ENCODE measurements at regions not wholly inside any gene's neighbourhood (a gene's known extent, or its start where the extent isn't known, plus 50 kb on each side); places are given as distances from the start of the nearest gene placed in this dataset.
"Not testable (repeated sequence)": the region's sequence is repeated elsewhere in the genome, so short reads cannot be mapped to it uniquely, and the experiment has no call there.

DNA sequence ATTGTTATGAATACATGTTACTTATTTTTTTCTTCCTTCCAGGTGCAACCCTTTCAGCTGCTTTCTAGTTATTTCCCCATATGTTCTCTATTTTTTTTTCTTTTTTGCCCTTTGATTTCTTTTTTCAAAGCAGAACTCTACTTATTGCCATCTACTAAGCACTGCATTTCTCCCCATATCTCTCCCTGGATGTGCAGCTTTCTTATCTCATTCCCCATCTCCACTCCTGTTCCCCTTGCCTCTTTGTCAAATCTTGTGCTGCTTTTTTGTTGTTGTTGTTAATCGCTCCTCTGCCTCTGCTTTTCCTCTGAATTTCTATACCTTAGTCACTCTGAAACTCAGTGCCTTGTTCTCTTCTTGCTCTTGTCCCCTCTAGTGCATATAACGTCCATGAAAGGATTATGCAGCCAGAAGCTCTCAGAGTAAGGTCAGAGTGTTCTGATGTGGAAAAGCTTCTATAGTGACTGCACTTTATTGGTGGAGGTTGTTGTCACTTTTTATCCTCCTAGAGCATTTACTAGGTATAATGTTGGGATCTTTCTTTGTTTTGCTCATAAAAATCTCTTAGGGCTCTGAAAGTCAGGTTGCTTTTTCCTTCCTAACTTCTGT, 51.1 kb upstream of the JADE1 start:
- no peak for DNase-seq

DNA sequence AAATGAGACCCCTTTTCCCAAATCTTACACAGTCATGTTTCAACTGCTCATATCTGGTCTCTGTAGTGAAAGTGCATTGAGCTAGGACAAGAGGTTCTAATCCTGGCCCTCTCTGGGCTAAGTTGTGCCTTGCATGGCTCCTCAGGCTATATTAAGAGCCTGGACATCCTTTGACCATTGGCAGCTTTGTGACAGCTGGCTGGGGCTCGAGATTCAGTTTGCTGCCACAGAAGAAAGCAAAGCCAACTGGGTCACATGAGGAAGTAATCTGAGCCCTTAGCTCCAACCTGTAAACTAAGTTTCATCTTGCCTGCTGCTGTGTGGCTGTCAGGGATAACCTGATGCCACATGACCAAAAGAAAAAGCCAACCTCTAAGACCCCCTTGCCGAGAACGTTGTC, 51.8 kb upstream of the JADE1 start:
- DNase-seq, result peak; percentile 56 to 74 (median 61)

DNA sequence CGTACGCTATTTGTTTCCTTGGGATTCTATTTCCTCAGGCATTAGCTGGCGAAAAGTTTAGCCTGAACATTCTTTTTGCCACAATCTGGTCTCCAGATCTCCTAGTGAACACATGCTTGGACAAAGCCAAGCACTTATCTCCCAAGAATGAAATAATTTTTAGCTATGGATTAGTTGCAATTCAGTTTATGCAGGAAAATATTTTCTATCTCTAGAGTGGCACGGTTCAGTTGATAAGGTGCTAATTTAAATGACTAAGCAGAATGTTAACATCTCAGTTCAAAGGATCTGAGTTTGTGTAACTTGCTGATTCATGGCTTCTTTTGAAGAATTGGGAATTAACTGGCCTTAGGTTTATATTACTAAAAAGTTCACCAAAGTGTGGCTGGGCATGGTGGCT, 58.1 kb upstream of the JADE1 start:
- no peak for DNase-seq

DNA sequence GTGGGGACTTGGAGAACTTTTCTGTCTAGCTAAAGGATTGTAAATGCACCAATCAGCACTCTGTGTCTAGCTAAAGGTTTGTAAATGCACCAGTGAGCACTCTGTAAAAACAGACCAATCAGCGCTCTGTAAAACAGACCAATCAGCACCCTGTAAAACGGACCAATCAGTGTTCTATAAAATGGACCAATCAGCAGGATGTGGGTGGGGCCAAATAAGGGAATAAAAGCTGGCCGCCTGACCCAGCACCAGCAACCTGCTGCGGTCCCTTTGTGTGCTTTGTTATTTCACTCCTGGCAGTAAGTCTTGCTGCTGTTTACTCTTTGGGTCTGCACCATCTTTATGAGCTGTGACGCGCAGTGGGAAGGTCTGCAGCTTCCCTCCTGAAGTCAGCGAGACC, 67.8 kb upstream of the JADE1 start:
- not testable (repeated sequence) for DNase-seq

DNA sequence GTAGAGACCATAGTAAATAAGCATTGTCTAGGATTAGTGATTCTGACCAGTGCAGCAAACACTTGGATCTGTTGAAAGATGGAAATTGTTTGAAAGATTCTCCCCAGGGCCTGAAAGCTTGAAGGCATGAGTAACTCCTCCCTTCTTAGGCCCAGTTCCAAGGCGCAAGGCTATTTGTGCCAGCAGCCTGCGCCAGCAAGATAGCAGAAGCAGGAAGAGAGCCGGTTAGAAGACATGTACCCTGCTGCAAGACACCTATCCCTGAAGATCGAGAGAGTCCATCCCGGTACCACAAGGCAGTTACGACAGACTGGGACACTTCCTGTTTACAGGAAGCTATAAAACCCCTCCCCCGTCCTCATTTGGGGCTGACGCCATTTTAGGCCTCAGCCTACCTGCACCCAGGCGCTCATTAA, 72.4 kb upstream of the JADE1 start:
- no peak for DNase-seq

DNA sequence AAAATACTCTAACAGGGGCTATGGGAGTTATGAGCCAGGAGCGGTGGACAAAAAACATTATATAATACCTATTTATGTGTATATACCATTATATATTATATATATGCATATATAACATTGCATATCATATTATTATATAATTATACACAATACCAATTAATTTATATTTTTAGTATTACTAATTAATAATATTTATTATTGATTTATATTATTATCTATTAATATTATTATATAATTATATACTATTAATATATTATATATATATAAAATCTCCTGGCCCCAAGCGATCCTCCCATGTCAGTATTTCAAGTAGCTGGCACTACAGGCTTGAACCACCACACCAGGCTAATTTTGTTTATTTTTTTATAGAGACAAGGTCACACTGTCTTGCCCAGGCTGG, 73.8 kb upstream of the JADE1 start:
- DNase-seq, result no peak

DNA sequence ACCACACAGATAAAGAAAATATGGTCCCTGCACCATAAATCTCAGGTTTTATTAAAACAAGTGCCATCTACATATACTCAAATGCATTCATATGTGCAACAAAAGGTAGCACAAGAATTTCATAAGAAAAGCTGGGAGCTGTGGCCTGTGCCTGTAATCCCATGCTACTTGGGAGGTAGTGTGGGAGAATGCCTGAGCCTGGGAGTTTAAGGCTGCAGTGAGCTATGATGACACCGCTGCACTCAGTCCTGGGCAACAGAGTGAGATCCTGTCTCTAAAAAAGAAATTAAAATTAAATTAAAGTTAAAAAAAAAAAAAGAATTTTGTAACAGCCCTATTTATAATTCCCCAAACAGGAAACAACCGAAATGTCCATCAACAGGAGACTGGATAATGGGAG, 81.3 kb upstream of the JADE1 start:
- no peak for DNase-seq

DNA sequence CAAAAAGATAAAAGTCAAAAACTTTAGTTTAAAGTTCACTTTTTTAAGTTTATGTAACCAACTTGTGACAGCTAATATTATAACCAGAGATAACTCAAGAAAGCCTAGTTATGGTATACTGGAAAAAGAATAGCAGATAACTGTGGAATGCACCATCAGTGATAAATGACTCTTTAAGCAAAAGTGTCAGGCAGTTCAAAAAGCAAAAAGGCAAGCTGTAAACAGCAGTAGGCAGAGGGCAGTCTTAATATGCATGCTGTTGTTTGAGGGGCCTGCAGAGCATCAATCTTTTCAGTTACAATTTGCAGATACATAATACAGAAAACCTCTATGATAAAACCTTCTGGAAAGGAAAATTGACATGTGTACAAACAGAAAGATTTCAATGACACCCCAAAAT, 81.8 kb upstream of the JADE1 start:
- DNase-seq, result no peak

DNA sequence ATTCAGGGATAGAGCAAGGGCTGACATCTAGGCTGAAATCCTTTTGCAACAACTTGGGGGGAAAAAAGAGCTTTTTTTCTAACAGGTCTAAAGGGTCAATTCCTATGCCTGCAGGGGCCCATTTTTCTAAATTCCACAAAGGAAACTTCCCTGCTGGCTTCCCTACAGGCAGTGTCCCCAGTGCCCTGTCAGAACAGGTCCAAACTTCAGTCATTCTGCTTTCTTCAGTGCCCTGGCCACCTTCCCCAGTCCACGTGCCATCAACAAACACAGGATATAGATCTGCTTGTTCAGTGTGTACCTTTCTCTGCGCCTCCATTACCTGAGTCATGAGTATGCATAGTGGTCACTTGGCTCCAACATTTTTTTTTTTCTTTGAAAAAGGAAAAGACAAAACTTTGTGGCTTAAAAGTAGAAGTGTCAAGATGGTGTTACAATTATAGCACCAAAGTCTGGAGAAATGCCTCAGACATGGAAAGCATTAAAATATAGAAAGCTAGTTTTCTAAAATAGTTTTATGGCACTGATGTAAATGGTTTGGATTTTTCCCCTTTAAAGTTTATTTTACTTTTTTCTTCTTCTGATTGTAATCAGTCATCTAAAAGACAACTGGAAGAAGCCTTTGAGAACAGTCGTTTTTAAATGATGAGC, 84.0 kb upstream of the JADE1 start:
- DNase-seq, result no peak

DNA sequence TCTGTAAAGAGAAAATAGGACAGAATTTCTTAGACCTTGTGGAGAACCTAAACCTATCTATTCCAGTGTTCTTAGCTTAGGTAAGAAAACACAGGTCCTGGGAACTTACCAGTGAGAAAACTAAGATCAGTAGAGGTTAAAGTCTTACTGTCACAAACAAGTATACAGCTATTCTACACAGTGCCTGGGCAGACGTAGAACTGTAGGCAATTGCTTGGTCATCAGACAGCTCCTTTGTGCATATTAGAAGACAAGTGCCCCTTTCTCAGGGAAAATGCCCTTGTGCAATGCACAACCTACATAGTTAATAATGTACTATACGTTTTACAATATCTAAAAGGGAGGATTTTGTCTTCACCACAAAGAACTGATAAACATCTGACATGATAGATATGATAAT, 86.6 kb upstream of the JADE1 start:
- no peak for DNase-seq

DNA sequence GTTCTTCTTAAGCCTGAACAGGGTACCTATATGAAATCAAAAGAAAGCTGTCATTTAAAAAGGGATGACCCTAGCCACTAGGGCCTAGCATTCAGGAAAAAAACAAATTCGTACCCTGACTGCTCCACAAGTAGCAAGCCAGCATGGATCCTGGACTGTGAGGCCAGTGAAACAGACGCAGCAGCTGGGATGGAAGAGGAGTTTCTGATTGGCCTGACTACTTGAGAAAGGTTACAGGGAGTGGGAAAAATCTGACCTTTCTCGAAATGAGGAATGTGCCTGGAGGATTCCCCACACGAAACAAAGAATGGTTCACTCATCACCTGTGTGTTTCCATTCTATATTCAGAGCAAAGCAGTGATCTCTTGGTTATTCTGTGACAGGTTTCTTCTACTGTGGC, 87.6 kb upstream of the JADE1 start:
- DNase-seq, result no peak

DNA sequence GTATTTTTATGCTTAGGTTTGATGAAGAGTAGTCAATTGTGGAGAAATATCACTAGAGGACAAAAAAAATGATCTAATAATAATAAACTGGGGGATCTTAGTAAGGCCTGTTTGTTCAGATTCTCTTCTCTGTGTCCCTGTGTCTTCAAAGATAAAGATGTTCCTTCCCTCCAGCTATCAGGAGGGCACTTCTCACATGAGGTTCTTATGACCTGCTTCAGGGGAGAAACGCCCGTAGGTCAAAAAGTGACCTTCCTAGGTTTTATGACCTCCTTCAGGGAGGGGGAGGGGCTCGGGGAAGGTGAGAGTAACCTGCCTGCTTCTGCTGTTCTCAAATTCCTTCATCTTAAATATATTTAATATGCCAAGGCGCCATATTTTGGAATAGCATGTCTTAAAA, 89.2 kb upstream of the JADE1 start:
- DNase-seq, result no peak

DNA sequence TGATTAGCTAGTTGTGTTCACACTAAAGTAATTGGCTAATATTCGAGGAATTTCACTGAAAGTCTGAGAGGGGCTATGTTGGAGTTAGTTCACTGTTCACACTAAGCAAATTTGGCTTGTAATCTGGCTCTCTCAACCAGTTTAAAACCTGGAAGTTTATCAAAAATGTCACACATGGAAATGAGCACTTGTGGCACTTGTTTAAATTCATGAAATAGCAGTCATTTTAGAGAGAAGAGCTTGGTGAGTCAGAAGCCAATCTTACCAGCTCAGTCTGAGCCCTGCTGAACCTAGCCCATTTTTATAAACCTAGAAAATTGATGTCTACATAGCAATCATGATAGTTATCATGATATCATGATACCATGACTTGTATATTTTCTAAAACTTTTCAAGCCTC, 90.7 kb upstream of the JADE1 start:
- peak in 1 of 3 donors; percentile 49 for DNase-seq

DNA sequence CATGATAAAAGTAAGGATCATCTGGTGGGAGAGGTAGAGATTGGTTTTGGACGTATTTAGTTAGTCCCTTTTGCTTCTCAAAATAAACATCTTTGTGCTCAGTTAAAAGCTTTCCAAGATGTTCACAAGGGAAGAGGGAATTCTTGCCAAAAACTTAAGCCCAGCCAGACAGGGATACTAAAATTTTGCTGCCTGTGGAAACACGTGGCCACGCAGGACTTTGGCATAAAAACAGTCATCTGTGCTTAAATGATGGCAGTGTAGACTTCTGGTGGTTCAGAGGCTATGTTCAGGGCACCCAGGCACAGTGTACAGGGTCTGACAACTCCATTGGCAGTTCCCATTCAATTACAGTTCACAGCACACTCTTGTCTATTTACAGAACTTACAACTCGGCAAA, 93.2 kb upstream of the JADE1 start:
- peak; percentile 35 to 87 (median 61) for DNase-seq

DNA sequence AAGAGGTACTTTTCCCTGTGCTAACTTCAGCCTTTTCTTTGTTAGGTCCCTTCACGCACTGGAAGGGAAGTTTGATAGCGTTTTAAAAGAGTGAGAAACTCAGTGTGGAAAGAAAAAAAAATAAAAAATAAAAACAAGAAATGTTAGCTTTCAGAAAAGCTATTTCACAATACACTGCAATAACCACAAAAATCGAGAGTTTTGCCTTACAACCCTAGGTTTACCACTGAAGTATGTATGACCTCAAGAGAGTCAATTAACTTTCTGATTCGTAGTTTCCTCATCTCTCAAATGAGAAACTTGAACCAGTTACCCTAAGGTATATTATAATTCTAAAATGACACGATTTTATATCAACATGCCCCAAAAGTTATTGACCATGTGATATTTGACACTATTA, 93.9 kb upstream of the JADE1 start:
- peak in 1 of 3 donors; percentile 21 for DNase-seq

DNA sequence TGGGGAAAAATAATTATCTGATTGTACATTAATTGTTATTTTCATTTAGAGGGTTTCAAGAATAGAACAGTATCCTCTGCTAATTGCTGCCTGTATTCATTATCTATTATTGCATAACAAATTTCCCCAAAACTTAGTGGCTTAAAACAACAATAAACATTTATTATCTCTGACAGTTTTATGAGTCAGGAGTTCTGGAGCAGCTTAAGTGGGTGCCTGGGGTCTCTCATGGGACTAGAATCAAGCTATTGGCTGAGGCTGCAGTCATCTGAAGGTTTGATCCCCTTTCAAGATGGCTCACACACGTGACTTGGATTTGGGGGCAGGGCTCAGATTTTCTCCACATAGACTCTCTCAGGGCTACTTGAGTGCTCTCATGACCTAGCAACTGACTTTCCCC, 98.1 kb upstream of the JADE1 start:
- no peak for DNase-seq

DNA sequence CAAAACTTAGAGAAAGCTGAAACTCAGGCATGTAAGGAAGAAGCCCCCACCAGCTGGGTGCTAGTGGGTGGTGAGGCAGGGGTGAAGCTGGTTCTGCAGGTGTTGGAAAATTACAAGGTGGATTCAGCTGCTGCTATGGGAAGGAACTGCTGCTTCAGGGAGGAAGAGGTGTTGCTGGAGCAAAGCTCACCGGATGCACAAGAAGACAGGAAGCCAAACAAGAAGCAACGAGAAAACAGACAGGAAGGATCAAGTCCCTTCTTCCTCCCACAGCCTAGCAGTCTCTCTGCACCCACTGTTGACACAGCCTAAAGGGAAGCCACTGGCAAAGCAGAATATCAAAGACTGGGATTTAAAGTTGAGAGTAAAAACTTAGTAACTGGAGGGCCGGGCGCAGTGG, 100.2 kb upstream of the JADE1 start:
- no peak for DNase-seq

DNA sequence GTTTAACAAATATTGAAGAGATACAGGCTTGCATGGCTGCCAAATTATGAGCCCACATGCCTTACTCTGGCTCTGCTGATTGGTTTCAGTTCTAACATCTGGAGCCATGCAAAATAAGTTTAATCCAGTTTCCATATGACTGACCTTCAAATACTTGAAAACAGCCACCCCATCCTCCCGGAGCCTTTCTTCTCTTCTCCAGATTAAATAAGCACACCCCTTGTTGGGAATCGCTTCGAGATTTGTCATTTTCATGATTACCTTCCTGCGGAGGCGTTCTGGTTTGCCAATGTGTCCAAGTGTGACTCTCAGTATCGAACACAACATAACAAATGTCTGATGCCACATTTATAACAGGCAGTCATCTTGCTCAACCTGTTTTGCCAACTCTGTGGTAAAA, 101.6 kb upstream of the JADE1 start:
- DNase-seq, result peak in 2 of 3 donors; percentile 26 to 61

DNA sequence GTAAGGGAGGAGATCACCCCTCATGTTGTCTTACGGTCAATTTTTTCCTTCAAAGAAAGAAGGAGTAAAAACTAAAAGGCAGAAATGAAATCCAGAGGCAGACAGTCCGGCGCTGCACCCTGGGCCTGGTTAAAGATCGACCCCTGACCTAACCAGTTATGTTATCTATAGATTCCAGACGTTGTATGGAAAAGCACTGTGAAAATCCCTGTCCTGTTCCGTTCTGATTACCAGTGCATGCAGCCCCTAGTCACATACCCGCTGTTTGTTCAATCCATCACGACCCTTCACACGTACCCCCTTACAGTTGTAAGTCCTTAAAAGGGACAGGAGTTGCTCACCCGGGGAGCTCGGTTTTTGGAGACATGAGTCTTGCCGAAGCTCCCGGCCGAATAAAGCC, 105.6 kb upstream of the JADE1 start:
- no peak for DNase-seq

DNA sequence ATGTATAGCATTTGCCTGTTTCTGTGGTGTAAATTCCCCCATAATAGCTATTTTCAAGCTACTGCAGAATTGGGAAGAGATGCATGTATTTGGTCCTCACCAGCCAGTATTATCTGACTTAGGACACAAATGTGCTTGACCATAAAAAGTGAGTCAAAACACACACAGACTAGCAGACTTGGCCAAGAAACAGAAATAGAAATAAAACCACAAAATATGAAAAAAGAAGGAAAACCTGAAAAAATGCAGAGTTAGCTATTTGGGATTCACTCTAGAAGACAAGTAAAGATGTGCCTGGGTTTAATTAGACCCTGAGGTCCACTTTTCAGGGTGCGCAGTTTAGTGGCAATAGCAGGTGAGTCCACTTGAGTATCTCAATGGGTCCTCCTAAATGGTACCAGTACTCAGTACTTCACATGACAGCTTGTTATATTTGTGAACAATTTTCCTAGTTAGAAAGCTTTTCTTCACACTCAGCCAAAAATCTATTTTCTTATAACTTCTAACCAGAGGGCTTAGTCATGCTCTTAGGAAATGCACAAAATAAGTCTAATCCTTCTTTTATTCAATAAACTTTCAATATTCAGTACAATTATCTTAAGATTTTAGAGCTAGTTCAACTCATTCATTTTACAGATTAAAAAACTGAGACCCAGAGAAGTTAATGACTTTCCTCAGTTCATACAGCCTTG, 108.7 kb upstream of the JADE1 start:
- no peak for DNase-seq

DNA sequence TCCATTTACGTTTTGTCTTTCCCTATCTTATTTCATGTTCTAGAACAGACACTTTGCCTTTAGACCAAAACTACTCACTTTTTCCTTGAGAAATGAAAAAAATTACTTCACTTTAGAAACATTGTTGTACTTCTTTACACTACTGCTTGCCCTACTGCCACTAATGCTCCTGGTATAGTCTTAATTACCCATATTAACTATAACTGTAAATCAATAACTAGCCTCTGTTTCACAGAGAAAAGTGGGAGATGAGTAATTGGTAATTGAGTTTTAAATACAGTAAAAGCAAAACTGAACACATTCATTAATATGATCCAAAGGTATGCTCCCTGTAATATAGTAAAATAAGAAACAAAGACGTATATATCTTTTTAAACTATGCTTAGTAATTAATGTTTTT, 111.1 kb upstream of the JADE1 start:
- no peak for DNase-seq

DNA sequence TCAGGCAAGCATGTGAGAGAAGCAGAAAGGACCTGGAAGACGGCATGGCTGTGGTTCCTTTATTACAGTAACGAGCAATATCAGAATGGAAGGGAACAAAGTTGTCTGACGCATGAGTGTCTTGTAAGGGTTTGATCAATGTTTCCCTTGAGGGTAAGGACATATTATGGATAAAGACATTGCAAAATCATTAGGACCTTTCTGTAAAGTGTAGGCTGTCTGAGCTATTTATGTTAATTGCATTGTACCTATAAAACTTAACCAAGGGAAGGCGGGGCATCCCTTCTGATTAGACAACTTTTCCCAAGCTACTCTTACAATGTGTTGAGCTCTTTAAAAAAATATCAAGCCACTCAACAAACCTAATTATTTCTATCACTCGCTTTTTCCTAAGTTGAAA, 112.2 kb upstream of the JADE1 start:
- no peak for DNase-seq

DNA sequence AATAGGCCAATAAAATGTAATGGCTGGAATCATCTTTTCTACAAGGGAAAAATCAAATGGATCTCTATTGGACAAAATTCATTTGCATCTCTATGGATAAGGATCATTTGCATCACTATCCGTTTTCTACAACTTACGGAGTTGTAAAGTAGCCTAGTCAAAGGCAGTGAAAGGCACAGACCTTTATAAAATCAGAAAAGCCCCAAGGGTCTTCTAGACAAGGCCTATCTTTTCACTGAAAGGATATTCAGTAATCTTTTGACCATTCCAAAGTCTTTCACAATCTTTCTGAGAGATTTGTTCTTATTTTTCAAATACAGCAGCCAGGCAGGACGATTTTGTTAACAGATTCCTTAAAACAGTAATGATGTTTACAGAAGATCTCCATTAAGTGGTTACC, 119.5 kb upstream of the JADE1 start:
- DNase-seq, result no peak

Measured in muscle of back (tissue), 3 donors.